SK-N-SH (cell line): ENCODE measurements at regions not wholly inside any gene's neighbourhood (a gene's known extent, or its start where the extent isn't known, plus 50 kb on each side); places are given as distances from the start of the nearest gene placed in this dataset.

Experiments
- CTCF ChIA-PET: fragments of 300-600, 350-600 bp; formaldehyde crosslinking; extraction: SDS; loops from one replicate; lab custom pipeline; 2021; lab: Yijun Ruan, JAX
- POLR2A ChIA-PET: fragments of 350-600 bp; sonication (Branson Sonifier 250); formaldehyde crosslinking; extraction: SDS; loops from one replicate; lab custom pipeline; 2020; ENCODE audit warnings: antibody characterized with exemption, inconsistent platforms; lab: Yijun Ruan, JAX
- DNase-seq: peaks from one replicate; pipeline ENCODE4 v3.0.0; 2012
- H2AFZ ChIP-seq: fragments of 200-600 bp; sonication (generic); 2 replicates; pipeline ENCODE4 v1.8.1; 2016; ENCODE audit warnings: antibody characterized with exemption, mild to moderate bottlenecking, low read depth
- H3F3A ChIP-seq: fragments of 200-600 bp; sonication (generic); replicated peaks from 2 replicates; pipeline ENCODE3; 2016; ENCODE audit warnings: antibody characterized with exemption, mild to moderate bottlenecking; ENCODE audit not compliant: insufficient read depth
- H3K27ac ChIP-seq, 2 experiments: fragments of 200-500 bp in 1 of 2; fragments of 200-600 bp in 1 of 2; sonication (Bioruptor generic) in 1 of 2; sonication (generic), shearing (Covaris generic) in 1 of 2; 2 replicates each; pipeline versions ENCODE4 v1.5.1 to v1.6.1; 2014 to 2016; ENCODE audit warnings: low read depth in 2 of 2, inconsistent platforms in 1 of 2, low read length in 1 of 2, mild to moderate bottlenecking in 1 of 2, mixed read lengths in 1 of 2
- H3K27me3 ChIP-seq: fragments of 200-600 bp; sonication (generic), shearing (Covaris generic); 2 replicates; pipeline ENCODE4 v1.6.1; 2016; ENCODE audit warnings: mixed run types; ENCODE audit not compliant: insufficient read depth
- H3K36me3 ChIP-seq, 2 experiments: fragments of 200-500 bp in 1 of 2; fragments of 200-600 bp in 1 of 2; sonication (Bioruptor generic) in 1 of 2; sonication (generic) in 1 of 2; replicated peaks in 1 of 2; 2 replicates each; pipeline versions ENCODE3 to v1.5.1; 2014 to 2016; ENCODE audit warnings: low read length in 1 of 2, mild to moderate bottlenecking in 1 of 2; ENCODE audit not compliant: insufficient read depth in 2 of 2, control insufficient read depth in 1 of 2
- H3K4me1 ChIP-seq, 2 experiments: fragments of 200-500 bp in 1 of 2; fragments of 200-600 bp in 1 of 2; sonication (Bioruptor generic) in 1 of 2; sonication (generic), shearing (Covaris generic) in 1 of 2; 2 replicates each; pipeline versions ENCODE4 v1.5.1 to v1.6.1; 2014 to 2016; ENCODE audit warnings: low read depth in 1 of 2, low read length in 1 of 2, mixed run types in 1 of 2; ENCODE audit not compliant: insufficient read depth in 2 of 2, control insufficient read depth in 1 of 2
- H3K4me2 ChIP-seq: fragments of 200-600 bp; sonication (generic), shearing (Covaris generic); 2 replicates; pipeline ENCODE4 v1.6.1; 2017; ENCODE audit warnings: mixed run types
- H3K4me3 ChIP-seq, 2 experiments: fragments of 200-500 bp in 1 of 2; fragments of 200-600 bp in 1 of 2; sonication (Bioruptor generic) in 1 of 2; sonication (generic), shearing (Covaris generic) in 1 of 2; 2 replicates each; pipeline versions ENCODE4 v1.5.1 to v1.8.1; 2014 to 2016; ENCODE audit warnings: low read depth in 2 of 2, inconsistent platforms in 1 of 2, low read length in 1 of 2, mild to moderate bottlenecking in 1 of 2, mixed read lengths in 1 of 2, moderate library complexity in 1 of 2
- H3K79me2 ChIP-seq: fragments of 200-600 bp; sonication (generic); 2 replicates; pipeline ENCODE4 v1.8.1; 2017; ENCODE audit warnings: mild to moderate bottlenecking; ENCODE audit not compliant: insufficient read depth
- H3K9ac ChIP-seq: fragments of 200-600 bp; sonication (generic); 2 replicates; pipeline ENCODE4 v1.6.1; 2017; ENCODE audit warnings: mixed run types
- H3K9me2 ChIP-seq: fragments of 200-600 bp; sonication (generic); 2 replicates; pipeline ENCODE4 v1.6.1; 2017; ENCODE audit warnings: mixed run types
- H3K9me3 ChIP-seq: fragments of 200-600 bp; sonication (generic); 2 replicates; pipeline ENCODE4 v1.6.1; 2017; ENCODE audit warnings: mixed run types, mild to moderate bottlenecking, moderate library complexity
- H4K20me1 ChIP-seq: fragments of 200-600 bp; sonication (generic); 2 replicates; pipeline ENCODE4 v1.6.1; 2017; ENCODE audit warnings: mild to moderate bottlenecking, mixed run types; ENCODE audit not compliant: insufficient read depth
- CTCF ChIP-seq: fragments of 200-600 bp; sonication (generic); IDR thresholded peaks from 2 replicates; pipeline ENCODE4 v1.6.1; 2017; ENCODE audit warnings: antibody characterized with exemption, mild to moderate bottlenecking, moderate library complexity
- ELF1 ChIP-seq: IDR thresholded peaks from 2 replicates; pipeline ENCODE4 v1.4.0; 2012
- EZH2phosphoT487 ChIP-seq: fragments of 200-600 bp; sonication (generic); IDR thresholded peaks from 2 replicates; pipeline ENCODE4 v1.6.1; 2017; ENCODE audit warnings: low read depth, mixed run types, mild to moderate bottlenecking, antibody characterized with exemption, moderate library complexity, borderline replicate concordance
- FOSL2 ChIP-seq: IDR thresholded peaks from 2 replicates; pipeline ENCODE4 v1.4.0; 2012; ENCODE audit warnings: low read depth, mild to moderate bottlenecking, moderate library complexity, borderline replicate concordance
- GABPA ChIP-seq: IDR thresholded peaks from 2 replicates; pipeline ENCODE4 v1.4.0; 2012; ENCODE audit warnings: low read depth, mild to moderate bottlenecking
- GATA2 ChIP-seq: sonication (generic); formaldehyde crosslinking; IDR thresholded peaks from 2 replicates; pipeline ENCODE4 v1.5.0; 2020; ENCODE audit warnings: mild to moderate bottlenecking, missing genetic modification reagents
- IRF3 ChIP-seq: fragments of 150-350 bp; IDR thresholded peaks from 2 replicates; pipeline ENCODE4 v1.6.1; 2016; ENCODE audit warnings: mild to moderate bottlenecking, low read depth, low read length
- JUND ChIP-seq: IDR thresholded peaks from 2 replicates; pipeline ENCODE4 v1.4.0; 2012
- MEF2A ChIP-seq: IDR thresholded peaks from 2 replicates; pipeline ENCODE4 v1.4.0; 2012; ENCODE audit warnings: low read depth, borderline replicate concordance
- POLR2AphosphoS5 ChIP-seq: IDR thresholded peaks from 2 replicates; pipeline ENCODE4 v1.6.1; 2012; ENCODE audit warnings: low read depth, low read length
- RFX5 ChIP-seq: IDR thresholded peaks from 2 replicates; pipeline ENCODE4 v1.6.1; 2012; ENCODE audit warnings: mild to moderate bottlenecking, improper control_type of control experiment, low read length
- SMC3 ChIP-seq: IDR thresholded peaks from 2 replicates; pipeline ENCODE4 v1.6.1; 2012; ENCODE audit warnings: low read depth, low read length, improper control_type of control experiment
- TAF1 ChIP-seq: IDR thresholded peaks from 2 replicates; pipeline ENCODE4 v1.6.1; 2012; ENCODE audit warnings: low read depth, mild to moderate bottlenecking, low read length, moderate library complexity, borderline replicate concordance
- TCF12 ChIP-seq: IDR thresholded peaks from 2 replicates; pipeline ENCODE4 v1.4.0; 2012
- TEAD4 ChIP-seq: IDR thresholded peaks from 2 replicates; pipeline ENCODE4 v1.4.0; 2012; ENCODE audit warnings: mild to moderate bottlenecking, borderline replicate concordance; ENCODE audit not compliant: insufficient read depth
- USF1 ChIP-seq: IDR thresholded peaks from 2 replicates; pipeline ENCODE4 v1.4.0; 2012; ENCODE audit warnings: low read depth, borderline replicate concordance
- ZBTB33 ChIP-seq: IDR thresholded peaks from 2 replicates; pipeline ENCODE4 v1.4.0; 2012; ENCODE audit warnings: low read depth, borderline replicate concordance
- WGBS: methylation state at CpG from one replicate; pipeline ENCODE4 v1.1.6; 2017; ENCODE audit warnings: low lambda C conversion rate; 5-methylcytosine and 5-hydroxymethylcytosine counted together

- no peak for TF ChIP-seq CTCF
Observed at GRCh38 chr18:78056011-78056410, 806.4 kb downstream of the GALR1 start (continued).

GRCh38 chr18:78069784-78070664 lies 820.4 kb downstream of the GALR1 start:
- Histone ChIP-seq H3F3A (no peaks in the 10 kb centered on the region), H3K36me3 (no peaks in the 10 kb centered on the region), H2AFZ (no peak overlapping the region), H3K4me1 (no peaks in the 10 kb centered on the region), H3K4me2 (no peak overlapping the region), H3K27me3 (no peaks in the 10 kb centered on the region; the same call in 1 of the 2 replicates), H4K20me1 (no peaks in the 10 kb centered on the region), H3K9ac (no peak overlapping the region), H3K9me3 (no peaks in the 10 kb centered on the region), H3K9me2 (no peaks in the 10 kb centered on the region), H3K79me2 (no peaks in the 10 kb centered on the region), H3K4me3 (no peak overlapping the region), H3K27ac (no peak overlapping the region)
- CTCF ChIA-PET, result interaction anchor here (0.6 to 1.0 kb wide), 2 partner anchors 12 to 188 kb away, joined by 3 read pairs; no protein-coding TSS in a partner anchor
- TF ChIP-seq POLR2AphosphoS5 (no peak), GATA2 (CRISPR knock-in tag) (no peak), GABPA (no peak), MEF2A (no peak), JUND (no peak), FOSL2 (no peak), USF1 (no peak), TCF12 (no peak), TAF1 (no peak), EZH2phosphoT487 (no peak), RFX5 (no peak)
- DNase-seq, result no peak
- POLR2A ChIA-PET, result no interaction called here
- WGBS, result 5% methylated on average over 11 of the region's 13 CpGs

GRCh38 chr18:78071166-78071710 lies 821.6 kb downstream of the GALR1 start:
- Histone ChIP-seq H3K4me3 (no peak overlapping the region), H3K27ac (no peak overlapping the region), H3K4me2 (no peak overlapping the region), H4K20me1 (no peaks in the 10 kb centered on the region), H3K4me1 (no peaks in the 10 kb centered on the region), H3K9me2 (no peaks in the 10 kb centered on the region), H3F3A (no peaks in the 10 kb centered on the region), H3K9me3 (no peaks in the 10 kb centered on the region), H3K9ac (no peak overlapping the region), H3K79me2 (no peaks in the 10 kb centered on the region), H3K36me3 (no peaks in the 10 kb centered on the region), H2AFZ (no peak overlapping the region), H3K27me3 (no peaks in the 10 kb centered on the region; the same call in 1 of the 2 replicates)
- ChIA-PET POLR2A (no interaction called here), CTCF (no interaction called here)
- no peak for DNase-seq
- WGBS, result 12% methylated on average over 16 of the region's 19 CpGs
- no peak for TF ChIP-seq ELF1
- no peak for TF ChIP-seq CTCF
- TF ChIP-seq SMC3, result no peak
- no peak for TF ChIP-seq IRF3
- no peak for TF ChIP-seq ZBTB33
- no peak for TF ChIP-seq TEAD4
